Cardiac muscle cell (in vitro differentiated cells and primary cell): ENCODE measurements at regions not wholly inside any gene's neighbourhood (a gene's known extent, or its start where the extent isn't known, plus 50 kb on each side); places are given as distances from the start of the nearest gene placed in this dataset.
A peak's percentile ranks its signal among the peaks of the same experiment; 100 is the strongest.

ENCODE experiments used
- DNase-seq, 2 donors: peaks; one replicate each; pipeline versions ENCODE4 v3.0.0 to v3.0.0-alpha.2; 2010 to 2017; ENCODE audit warnings: low read depth in 1 of 2, low spot score in 1 of 2
- H3K27ac ChIP-seq: fragments of 200-600 bp; sonication (generic); 2 replicates; pipeline ENCODE4 v1.5.1; 2016
- H3K27me3 ChIP-seq: fragments of 200-600 bp; sonication (generic); 2 replicates; pipeline ENCODE4 v1.6.0; 2016; ENCODE audit warnings: control low read depth
- H3K36me3 ChIP-seq: fragments of 200-600 bp; sonication (generic); 2 replicates; pipeline ENCODE4 v1.5.1; 2016; ENCODE audit warnings: control low read depth
- H3K4me1 ChIP-seq: fragments of 200-600 bp; sonication (generic); 2 replicates; pipeline ENCODE4 v1.8.1; 2017; ENCODE audit warnings: low read depth, mild to moderate bottlenecking, mixed run types
- H3K4me3 ChIP-seq: fragments of 200-600 bp; sonication (generic); 2 replicates; pipeline ENCODE4 v1.5.1; 2016; ENCODE audit warnings: mild to moderate bottlenecking
- H3K9me3 ChIP-seq: fragments of 200-600 bp; sonication (generic); 2 replicates; pipeline ENCODE4 v1.5.1; 2017; ENCODE audit warnings: low read depth, mild to moderate bottlenecking, control low read depth
- TF ChIP-seq, protein P1 (sequence below): IDR thresholded peaks from 2 replicates; pipeline ENCODE4 v1.5.1; 2012; ENCODE audit warnings: low read depth, mild to moderate bottlenecking, low read length

DNA sequence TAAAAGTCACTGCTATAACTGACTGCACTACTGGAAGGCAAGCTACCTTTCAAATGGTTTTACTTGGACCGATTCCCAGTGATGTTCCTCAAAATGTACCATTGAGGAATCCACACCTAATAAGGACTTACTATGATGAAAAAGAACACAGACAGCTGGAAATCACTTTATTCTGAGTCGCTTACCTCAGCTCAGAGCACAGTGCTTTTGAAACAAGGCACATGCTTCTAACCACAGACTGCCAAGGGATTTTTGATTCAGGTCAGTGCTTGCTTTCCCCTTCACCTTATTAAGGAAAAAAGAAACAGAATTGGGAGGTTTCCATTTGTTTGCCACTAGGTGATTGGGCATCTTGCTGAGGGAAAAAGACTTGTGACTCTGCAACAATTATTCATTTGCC is 707.5 kb upstream of the FSHR start:
- Histone ChIP-seq H3K27me3 (no peaks in the 10 kb centered on the region), H3K4me3 (no peak overlapping the region), H3K36me3 (no peaks in the 10 kb centered on the region), H3K4me1 (peaks cover 19% of the 10 kb centered on the region), H3K9me3 (no peaks in the 10 kb centered on the region), H3K27ac (no peak overlapping the region)
- DNase-seq, result no peak
- TF ChIP-seq, protein P1, sequence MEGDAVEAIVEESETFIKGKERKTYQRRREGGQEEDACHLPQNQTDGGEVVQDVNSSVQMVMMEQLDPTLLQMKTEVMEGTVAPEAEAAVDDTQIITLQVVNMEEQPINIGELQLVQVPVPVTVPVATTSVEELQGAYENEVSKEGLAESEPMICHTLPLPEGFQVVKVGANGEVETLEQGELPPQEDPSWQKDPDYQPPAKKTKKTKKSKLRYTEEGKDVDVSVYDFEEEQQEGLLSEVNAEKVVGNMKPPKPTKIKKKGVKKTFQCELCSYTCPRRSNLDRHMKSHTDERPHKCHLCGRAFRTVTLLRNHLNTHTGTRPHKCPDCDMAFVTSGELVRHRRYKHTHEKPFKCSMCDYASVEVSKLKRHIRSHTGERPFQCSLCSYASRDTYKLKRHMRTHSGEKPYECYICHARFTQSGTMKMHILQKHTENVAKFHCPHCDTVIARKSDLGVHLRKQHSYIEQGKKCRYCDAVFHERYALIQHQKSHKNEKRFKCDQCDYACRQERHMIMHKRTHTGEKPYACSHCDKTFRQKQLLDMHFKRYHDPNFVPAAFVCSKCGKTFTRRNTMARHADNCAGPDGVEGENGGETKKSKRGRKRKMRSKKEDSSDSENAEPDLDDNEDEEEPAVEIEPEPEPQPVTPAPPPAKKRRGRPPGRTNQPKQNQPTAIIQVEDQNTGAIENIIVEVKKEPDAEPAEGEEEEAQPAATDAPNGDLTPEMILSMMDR, result no peak

DNA sequence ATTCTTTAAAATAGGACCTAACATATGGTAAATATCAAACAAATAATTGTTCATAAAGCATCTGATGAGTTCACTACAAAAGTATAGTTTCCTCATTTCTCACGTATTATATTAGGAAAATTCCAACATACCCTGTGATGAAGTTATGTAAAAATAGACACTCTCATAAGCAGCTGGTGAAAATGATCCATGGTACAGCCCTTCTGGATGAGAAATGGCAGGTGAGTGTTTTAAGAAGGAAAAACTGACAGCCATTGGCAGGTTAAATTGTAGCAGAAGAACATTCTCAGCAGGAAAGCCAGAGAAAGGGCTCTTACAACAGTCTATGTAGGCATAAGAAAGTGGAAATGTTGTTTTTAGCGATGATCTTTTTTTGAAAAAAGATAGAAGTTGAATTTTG is 706.5 kb upstream of the FSHR start:
- Histone ChIP-seq H3K36me3 (no peaks in the 10 kb centered on the region), H3K27me3 (no peaks in the 10 kb centered on the region), H3K4me1 (peaks cover 19% of the 10 kb centered on the region), H3K4me3 (no peak overlapping the region), H3K9me3 (no peaks in the 10 kb centered on the region), H3K27ac (no peak overlapping the region)
- TF ChIP-seq, protein P1, result no peak
- DNase-seq, result no peak

DNA sequence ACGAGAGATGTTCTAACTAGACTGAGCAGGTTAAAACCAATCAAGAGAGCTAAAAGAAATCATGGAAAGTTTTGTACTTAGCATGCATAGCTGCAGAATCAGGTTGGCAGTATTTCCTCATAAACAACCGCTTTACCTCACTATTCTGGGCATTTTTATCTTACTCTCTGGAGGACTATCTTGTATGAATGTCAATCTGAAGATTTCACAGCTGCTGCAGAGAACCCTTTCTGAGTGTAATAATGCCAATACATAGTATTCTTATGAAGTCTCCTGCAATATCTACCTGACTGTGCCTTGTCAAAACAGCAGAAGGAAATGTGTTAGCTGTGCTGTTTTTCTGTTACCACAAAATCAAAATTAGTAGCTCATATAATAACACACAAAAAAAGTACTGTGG is 705.9 kb upstream of the FSHR start:
- H3K27ac ChIP-seq, result peak overlapping the region; percentile 10
- TF ChIP-seq, protein P1, result no peak
- no peaks in the 10 kb centered on the region for H3K9me3 ChIP-seq
- peaks cover 19% of the 10 kb centered on the region for H3K4me1 ChIP-seq
- DNase-seq, result no peak
- no peaks in the 10 kb centered on the region for H3K36me3 ChIP-seq
- no peak overlapping the region for H3K4me3 ChIP-seq
- H3K27me3 ChIP-seq, result no peaks in the 10 kb centered on the region

GRCh38 chr2:49858657-49859056 is 704.3 kb upstream of the FSHR start:
- no peaks in the 10 kb centered on the region for H3K36me3 ChIP-seq
- no peak overlapping the region for H3K27ac ChIP-seq
- H3K9me3 ChIP-seq, result no peaks in the 10 kb centered on the region
- no peak for DNase-seq
- no peak overlapping the region for H3K4me3 ChIP-seq
- TF ChIP-seq, protein P1, result no peak
- H3K27me3 ChIP-seq, result no peaks in the 10 kb centered on the region
- peaks cover 19% of the 10 kb centered on the region for H3K4me1 ChIP-seq

DNA sequence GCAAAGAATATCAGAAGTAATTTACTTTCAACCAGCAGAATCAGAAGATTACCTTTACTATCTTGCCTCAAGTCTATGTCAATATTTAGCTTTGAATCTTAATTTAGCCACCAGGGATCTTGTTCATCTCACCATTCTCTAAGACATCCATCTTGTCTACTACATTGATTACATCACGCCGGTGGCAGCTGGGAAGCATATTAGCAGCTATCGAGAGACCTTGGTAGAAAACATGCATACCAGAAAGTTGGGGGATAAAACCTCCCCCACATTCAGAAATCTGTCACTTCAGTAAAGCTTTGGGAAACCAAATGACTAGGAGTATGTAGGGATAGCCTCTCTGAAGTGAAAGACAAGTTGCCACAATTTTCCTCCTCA is 703.8 kb upstream of the FSHR start:
- no peak overlapping the region for H3K4me3 ChIP-seq
- DNase-seq, result no peak
- peaks cover 19% of the 10 kb centered on the region for H3K4me1 ChIP-seq
- H3K27me3 ChIP-seq, result no peaks in the 10 kb centered on the region
- no peaks in the 10 kb centered on the region for H3K36me3 ChIP-seq
- no peaks in the 10 kb centered on the region for H3K9me3 ChIP-seq
- no peak overlapping the region for H3K27ac ChIP-seq
- TF ChIP-seq, protein P1, result no peak
